GM21723 (cell line): ENCODE measurements at regions not wholly inside any gene's neighbourhood (a gene's known extent, or its start where the extent isn't known, plus 50 kb on each side); places are given as distances from the start of the nearest gene placed in this dataset.

Experiments used
- ATAC-seq: cut with Tn5 transposase; IDR thresholded peaks from one replicate; pipeline ENCODE4 v1.9.1; 2021; ENCODE audit warnings: mild to moderate bottlenecking, moderate library complexity; ENCODE audit not compliant: unreplicated experiment

DNA sequence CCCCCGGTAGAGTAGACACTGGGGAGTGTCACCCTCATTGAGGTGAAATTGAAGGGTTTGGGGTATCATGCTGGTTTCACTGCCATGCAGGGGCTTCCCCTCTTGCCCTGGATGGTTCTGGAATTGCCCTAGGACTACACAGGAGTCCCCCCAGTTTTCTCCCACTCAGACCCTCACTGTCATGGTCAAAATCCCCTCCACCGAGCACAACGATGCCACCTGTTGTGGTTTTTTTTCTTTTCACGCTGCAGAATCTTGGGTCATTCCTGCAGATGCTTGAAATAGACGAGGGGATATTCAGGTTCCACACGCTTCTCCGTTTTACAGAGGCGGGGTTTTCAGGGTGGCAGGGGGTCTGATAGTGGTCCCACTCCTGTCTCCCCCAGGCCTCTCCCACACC is 255.6 kb downstream of the ENGASE start:
- ATAC-seq: no peak

DNA sequence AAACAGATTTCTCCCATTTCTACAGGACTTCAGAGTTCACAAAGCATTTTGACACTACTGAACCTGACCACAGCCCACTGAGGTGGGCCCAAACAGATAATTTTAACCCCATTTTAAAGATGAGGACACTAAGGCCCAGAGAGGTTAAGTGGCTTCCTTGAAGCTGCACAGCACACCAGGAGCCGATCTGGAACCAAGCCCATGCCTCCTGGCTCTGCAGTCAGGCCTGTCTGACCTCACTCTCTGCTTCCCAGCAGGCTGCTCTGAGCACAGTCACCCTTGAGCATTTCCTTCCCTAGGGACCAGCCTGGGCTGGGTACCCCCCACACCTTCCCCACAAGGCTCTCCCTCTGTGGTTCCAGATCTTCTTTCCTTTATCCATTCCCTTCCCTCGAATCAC is 252.2 kb downstream of the ENGASE start:
- ATAC-seq: no peak

DNA sequence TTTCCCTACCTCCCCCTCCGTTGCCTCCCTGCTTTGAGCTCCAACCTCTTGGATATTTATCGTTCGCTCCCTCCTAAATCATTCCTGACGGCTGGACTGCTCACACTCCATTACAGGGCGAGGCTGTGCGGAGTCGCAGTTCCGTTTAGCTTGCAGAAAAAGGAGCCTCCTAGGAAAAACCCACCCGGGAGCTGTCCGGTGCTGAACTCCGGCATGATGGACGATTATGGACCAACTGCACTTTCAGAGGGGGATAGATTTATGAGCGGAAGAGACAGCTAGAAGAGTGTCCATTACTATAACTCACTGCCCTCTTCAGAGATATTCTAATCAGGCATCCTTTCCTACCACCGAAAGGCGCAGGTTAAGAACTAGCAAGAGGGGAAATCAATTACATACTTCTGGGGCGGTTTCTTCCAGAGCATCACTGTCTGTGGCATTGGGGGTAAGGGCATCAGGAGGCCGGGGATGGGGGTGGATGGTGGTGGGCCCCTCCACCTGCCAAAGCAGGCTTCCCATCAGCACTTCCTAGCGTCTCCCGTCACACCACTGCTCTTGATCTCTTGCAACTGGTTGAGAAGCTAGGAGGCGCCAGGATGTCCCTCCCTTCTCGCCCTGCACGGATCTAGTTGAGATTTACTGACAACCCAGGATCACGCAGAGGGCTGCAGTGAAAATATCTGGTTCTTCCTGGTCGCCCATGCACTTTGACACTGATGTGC is 251.2 kb downstream of the ENGASE start:
- ATAC-seq: no peak

DNA sequence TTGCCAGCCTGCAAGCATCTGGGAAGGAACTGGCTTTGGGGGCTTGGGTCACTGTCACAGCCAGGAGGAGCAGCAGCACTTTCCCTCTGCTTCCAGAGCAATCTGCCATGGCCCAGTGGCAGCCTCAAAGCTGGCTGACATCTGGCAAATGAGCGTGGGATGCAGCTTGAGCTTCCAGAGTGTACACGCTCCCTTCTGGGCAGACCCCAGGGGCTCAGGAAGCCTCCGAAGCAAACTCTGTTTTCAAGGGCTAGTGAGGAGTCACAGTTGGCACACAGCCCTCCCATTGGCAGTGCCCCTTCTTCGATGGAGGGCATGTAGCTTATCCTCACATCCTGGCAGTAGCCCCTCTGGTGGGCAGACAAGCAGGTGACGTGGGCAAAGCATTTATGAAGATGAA is 249.6 kb downstream of the ENGASE start:
- no peak for ATAC-seq

- no peak for ATAC-seq
These were observed 248.9 kb downstream of the ENGASE start for GRCh38 chr17:79323566-79323965.

GRCh38 chr17:79322211-79323123 is 247.8 kb downstream of the ENGASE start:
- no peak for ATAC-seq

DNA sequence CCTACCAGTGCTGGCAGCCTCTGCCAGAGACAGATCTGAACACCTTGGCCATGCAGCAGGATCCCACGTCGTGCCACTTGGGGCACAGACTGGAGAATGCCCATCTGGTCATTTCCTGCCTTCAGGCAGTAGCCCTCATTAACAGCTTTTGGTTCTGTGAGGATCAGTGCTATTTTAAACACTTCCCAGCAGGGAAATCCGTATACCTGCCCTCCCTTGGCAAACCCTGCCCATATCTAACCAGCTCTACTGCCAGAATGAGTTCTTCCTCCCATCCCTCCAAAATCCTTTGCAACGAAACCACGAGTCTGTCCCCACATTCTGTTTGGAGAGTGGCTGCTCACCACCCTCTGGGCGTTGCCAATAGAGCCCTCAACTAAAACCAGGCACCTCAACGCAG is 245.7 kb downstream of the ENGASE start:
- no peak for ATAC-seq

DNA sequence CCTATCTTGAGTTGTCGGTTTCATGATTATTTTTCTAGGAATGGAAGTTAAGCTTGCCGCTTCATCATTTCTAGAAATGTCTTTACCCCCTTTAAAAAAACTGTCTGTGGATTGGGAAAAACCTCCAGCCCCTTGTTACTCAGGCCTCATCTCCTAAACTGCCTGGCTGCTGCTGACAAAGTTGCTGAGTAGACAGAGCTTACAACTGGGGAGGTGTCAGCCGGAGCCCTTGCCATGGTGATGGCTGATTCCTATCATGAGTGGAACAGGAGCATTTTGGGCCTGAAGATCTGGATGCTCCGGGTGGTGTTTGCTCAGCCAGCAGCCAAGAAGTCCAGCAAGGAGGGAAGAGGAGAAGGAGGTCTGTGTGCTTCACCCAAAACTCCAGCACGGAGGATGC is 243.3 kb downstream of the ENGASE start:
- ATAC-seq: no peak

GRCh38 chr17:79316805-79317204 is 242.2 kb downstream of the ENGASE start:
- no peak for ATAC-seq

- no peak for ATAC-seq
These were observed 240.9 kb downstream of the ENGASE start for GRCh38 chr17:79315358-79316105.

GRCh38 chr17:79314617-79315357 is 240.2 kb downstream of the ENGASE start:
- no peak for ATAC-seq

DNA sequence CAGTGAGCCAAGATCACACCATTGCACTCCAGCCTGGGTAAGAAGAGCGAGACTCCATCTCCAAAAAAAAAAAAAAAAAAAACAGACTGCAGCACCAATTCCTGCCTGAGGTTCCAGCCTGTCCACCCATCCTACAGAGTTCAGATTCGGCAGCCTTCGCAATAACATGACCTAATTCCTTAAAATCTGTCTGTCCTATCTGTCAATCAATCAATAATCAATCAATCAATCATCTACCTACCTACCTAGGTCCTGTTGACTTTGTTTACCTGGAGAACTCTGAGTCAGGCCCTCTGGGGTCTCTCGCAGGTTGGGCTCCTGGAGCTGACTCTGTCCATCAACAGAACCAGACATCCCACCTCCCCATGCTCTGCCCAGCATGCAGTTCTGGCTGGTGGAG is 236.7 kb downstream of the ENGASE start:
- no peak for ATAC-seq

DNA sequence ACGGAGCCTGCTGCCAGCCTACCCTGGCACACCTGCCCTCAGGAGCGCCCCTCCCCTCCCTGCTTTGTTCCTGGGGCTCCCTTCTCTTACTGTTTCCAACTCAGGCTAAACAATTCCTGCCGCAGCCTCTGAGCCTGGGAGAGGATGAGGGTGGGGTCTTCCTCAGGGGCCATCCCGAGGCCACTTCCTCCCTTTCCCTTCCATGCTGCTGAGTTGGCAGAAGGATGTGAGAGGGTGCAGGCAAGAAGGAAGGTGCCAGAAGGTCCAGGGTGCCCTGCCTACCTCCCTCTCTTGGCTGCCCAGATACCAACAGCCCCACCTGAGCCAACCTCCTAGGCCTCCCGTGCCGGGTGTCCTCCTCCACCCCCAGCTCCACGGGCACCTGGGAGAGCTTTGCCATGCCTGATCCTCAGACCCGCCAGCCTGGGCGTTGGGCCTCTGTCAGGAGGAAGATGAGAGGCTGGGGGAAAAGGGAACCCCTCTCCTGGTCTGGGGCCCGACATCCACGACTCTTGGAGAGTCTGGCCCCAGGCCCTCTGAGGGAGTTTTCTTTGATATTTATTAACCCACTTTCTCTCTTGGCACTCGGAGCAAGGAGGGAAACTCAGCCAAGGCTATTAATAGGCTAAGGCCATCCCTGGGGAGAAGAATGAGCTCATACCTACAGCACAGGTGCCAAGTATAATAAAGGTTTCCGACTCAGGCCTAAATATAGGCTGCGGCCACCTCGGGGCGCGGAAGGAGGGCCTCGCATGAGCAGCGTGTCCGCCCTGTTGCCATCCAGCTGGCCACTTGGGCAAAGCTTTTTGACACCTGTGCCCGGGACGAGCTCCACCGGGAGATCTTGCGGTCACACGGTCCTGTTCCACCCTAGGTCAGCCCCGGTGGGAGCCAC is 232.0 kb downstream of the ENGASE start:
- no peak for ATAC-seq

DNA sequence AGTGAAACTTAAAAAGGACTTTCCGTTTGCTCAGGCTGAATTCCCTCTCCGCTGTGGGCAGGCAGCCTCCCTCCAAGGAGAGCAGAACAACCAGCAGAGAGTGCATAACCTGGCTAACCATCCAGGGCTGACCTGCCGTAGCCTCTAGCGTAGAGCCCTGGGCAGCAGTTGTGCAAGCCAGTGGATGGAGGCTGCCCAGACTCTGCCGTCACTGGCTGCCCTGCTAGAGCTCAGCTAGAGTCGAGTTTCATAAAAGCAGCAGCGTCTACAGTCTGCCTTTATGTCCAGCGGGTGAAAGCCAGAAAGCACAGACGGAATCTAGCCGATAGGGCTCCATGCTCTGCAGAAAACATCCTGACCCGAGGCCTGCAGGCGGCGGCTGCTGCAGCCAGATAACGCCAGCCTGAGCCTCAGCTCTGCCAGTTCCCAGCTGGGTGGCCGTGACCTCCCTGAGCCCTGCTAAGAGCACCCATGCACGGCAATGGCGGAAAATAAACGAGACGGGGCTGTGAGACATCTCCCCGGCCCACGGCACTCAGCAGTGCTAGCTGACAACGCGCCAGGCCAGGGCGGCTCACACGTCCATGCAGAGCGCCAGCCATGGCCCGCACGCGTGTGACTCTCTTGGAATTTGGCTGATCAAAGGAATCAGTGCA is 231.3 kb downstream of the ENGASE start:
- ATAC-seq: no peak

DNA sequence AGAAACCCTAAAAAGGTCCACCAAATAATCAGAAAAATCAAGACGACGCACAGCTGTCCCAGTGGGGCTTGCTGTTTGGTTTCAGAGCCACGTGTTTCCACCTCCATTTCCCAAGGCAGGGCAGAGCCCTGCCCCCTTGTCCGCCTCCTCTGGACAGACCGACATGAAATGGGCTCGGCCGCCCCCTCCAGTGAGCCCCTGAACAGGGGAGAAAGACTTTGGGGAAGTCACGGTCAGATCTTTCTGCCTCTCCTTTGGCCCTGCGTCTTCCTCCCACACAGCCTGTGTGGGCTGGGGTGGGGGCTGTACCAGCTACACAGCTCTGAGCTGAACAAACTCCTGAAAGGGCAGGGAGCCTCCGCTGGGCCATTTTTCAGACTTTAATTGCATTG is 230.7 kb downstream of the ENGASE start:
- ATAC-seq: no peak

GRCh38 chr17:79304884-79305283 is 230.3 kb downstream of the ENGASE start:
- ATAC-seq: no peak

DNA sequence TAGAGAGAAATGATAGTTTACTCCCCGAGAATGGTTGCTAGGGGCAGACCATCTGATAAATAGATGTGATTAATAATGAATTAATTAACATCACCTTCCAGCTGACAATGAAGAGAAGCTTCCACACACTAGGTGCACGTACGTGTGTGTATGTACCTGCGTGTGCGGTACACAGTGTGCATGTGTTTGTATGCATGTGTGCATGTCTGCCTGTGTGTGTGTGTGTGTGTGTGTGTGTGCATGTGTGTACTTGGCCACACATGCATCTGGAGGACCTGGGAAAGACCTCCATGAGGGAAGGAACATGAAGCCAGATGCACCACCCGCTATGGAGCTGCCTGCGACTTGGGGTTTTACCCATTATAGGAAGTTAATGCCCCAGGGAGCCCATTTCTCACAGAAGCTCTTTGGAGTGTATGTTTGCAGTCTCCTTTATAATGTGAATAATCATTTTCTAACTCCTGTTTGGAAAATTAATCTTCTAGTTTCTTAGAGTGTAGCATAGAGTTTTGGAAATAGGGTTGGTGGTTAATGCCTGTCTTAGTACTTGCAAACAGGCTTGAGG is 229.1 kb downstream of the ENGASE start:
- no peak for ATAC-seq

GRCh38 chr17:79301469-79301868 is 226.8 kb downstream of the ENGASE start:
- no peak for ATAC-seq

- no peak for ATAC-seq
These were observed 224.7 kb downstream of the ENGASE start for GRCh38 chr17:79299349-79299748.
